ENCODE measurements at regions not wholly inside any gene's neighbourhood (a gene's known extent, or its start where the extent isn't known, plus 50 kb on each side); places are given as distances from the start of the nearest gene placed in this dataset.
A peak's percentile ranks its signal among the peaks of the same experiment; 100 is the strongest.

DNA sequence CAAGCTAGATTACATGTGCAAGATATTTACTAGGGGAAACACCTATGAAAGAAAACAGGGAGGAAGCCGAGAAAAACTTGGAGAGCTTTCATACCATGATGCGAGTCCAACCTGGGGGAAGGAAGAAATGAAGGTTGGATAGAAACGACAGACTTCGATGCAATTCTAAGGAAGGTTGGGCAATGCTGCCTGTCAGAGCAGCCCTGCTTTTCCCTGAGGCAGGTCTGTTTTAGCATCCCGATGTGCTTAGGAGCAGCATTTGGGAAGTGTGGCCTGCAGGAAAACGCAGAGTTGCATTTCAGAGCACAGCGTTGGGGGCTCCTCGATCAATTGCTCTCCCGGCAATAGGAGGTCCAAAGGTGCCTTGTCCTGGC, 91.9 kb upstream of the DTNBP1 start (continued):
- no peak for TF ChIP-seq ZBTB11 (tag by site-specific recombination; conservative IDR thresholded peaks at IDR 0.05; ENCODE audit: low read depth)

- ChIA-PET POLR2A (no interaction called here), CTCF (interaction anchor here (0.7 to 1.9 kb wide), 4 partner anchors 62 to 452 kb away, joined by 3 to 6 read pairs (median 4); no protein-coding TSS in a partner anchor)
- no peaks in the 10 kb centered on the region for H3K4me1 ChIP-seq (ENCODE audit: control insufficient read depth, insufficient read depth, low read length)
- no peaks in the 10 kb centered on the region for H3K36me3 ChIP-seq (ENCODE audit: control insufficient read depth in 2 of 2, insufficient read depth in 1 of 2, low read length in 2 of 2)
- H3K27ac ChIP-seq (ENCODE audit: extremely low read depth, low read depth, low read length), result no peak overlapping the region
- H3K4me3 ChIP-seq (ENCODE audit: low read depth, low read length), result no peak overlapping the region
- TF ChIP-seq KLF17 (tag by site-specific recombination; IDR thresholded peaks at IDR 0.05) (no peak), ZNF335 (tag by site-specific recombination; conservative IDR thresholded peaks at IDR 0.05) (peak; percentile 64), ZBTB48 (tag by site-specific recombination; IDR thresholded peaks at IDR 0.05) (no peak), YY2 (tag by site-specific recombination; IDR thresholded peaks at IDR 0.05) (0 out of 2 replicates have a peak, but pooled peaks have one; percentile 35), ZNF341 (tag by site-specific recombination; IDR thresholded peaks at IDR 0.05; ENCODE audit: low read depth) (peak; percentile 73), ZNF449 (tag by site-specific recombination; IDR thresholded peaks at IDR 0.05) (peak; percentile 30; the same call in 1 of the 2 replicates), ZNF248 (tag by site-specific recombination; IDR thresholded peaks at IDR 0.05) (no peak)
- H3K9me3 ChIP-seq (ENCODE audit: control insufficient read depth, insufficient read depth, low read depth, low read length), result no peaks in the 10 kb centered on the region
Observed at GRCh38 chr6:15754035-15754705, 91.3 kb upstream of the DTNBP1 start.

DNA sequence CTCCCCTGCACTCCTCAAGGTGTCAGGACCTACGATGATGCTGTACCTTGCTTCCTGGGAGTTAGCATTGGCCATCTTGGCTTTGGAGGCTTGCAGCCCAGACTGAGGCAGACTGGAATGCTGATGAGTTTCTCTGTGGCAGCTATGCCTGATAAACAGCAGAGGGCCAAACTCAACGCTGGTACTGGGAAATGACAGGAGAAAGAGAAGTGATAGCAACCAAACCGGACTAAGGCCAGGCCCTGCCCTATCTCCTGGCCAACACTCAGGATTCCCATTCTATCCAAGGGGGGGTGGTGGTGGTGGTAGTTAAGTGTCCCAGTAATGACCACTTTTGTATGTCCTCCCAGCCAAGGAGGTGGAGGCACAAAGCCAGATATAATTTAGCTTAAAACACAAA, 90.0 kb upstream of the DTNBP1 start:
- H3K4me3 ChIP-seq (ENCODE audit: low read depth, low read length), result no peak overlapping the region
- H3K36me3 ChIP-seq (ENCODE audit: control insufficient read depth in 2 of 2, insufficient read depth in 1 of 2, low read length in 2 of 2), result no peaks in the 10 kb centered on the region
- POLR2A ChIA-PET, result no interaction called here
- no peaks in the 10 kb centered on the region for H3K9me3 ChIP-seq (ENCODE audit: control insufficient read depth, insufficient read depth, low read depth, low read length)
- TF ChIP-seq ZNF138 (tag by site-specific recombination; IDR thresholded peaks at IDR 0.05; ENCODE audit: borderline replicate concordance) (no peak), ZNF510 (tag by site-specific recombination; IDR thresholded peaks at IDR 0.05; ENCODE audit: insufficient replicate concordance) (no peak), ZNF121 (tag by site-specific recombination; IDR thresholded peaks at IDR 0.05) (no peak), SP7 (tag by site-specific recombination; IDR thresholded peaks at IDR 0.05) (no peak)
- TF ChIP-seq, protein P1, sequence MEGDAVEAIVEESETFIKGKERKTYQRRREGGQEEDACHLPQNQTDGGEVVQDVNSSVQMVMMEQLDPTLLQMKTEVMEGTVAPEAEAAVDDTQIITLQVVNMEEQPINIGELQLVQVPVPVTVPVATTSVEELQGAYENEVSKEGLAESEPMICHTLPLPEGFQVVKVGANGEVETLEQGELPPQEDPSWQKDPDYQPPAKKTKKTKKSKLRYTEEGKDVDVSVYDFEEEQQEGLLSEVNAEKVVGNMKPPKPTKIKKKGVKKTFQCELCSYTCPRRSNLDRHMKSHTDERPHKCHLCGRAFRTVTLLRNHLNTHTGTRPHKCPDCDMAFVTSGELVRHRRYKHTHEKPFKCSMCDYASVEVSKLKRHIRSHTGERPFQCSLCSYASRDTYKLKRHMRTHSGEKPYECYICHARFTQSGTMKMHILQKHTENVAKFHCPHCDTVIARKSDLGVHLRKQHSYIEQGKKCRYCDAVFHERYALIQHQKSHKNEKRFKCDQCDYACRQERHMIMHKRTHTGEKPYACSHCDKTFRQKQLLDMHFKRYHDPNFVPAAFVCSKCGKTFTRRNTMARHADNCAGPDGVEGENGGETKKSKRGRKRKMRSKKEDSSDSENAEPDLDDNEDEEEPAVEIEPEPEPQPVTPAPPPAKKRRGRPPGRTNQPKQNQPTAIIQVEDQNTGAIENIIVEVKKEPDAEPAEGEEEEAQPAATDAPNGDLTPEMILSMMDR (tag by site-specific recombination; IDR thresholded peaks at IDR 0.05), result 0 out of 2 replicates have a peak, but pooled peaks have one; percentile 24
- no peak overlapping the region for H3K27ac ChIP-seq (ENCODE audit: extremely low read depth, low read depth, low read length)
- CTCF ChIA-PET, result interaction anchor here (0.6 to 1.9 kb wide), 4 partner anchors 11 to 592 kb away, joined by 3 to 6 read pairs (median 4); no protein-coding TSS in a partner anchor
- no peaks in the 10 kb centered on the region for H3K4me1 ChIP-seq (ENCODE audit: control insufficient read depth, insufficient read depth, low read length)
